K562 (cell line): ENCODE measurements at regions not wholly inside any gene's neighbourhood (a gene's known extent, or its start where the extent isn't known, plus 50 kb on each side); places are given as distances from the start of the nearest gene placed in this dataset.

ENCODE experiments used
- ASH1L ChIP-seq: fragments of 450-650 bp; IDR thresholded peaks from 2 replicates; pipeline ENCODE4 v1.6.1; 2018; ENCODE audit warnings: borderline replicate concordance, mild to moderate bottlenecking, low read depth; ENCODE audit not compliant: partially characterized antibody
- CXXC5 ChIP-seq: fragments of 250-450 bp; sonication (Bioruptor Pico); IDR thresholded peaks from 2 replicates; pipeline ENCODE4 v1.8.0; 2022; ENCODE audit warnings: inconsistent platforms, mild to moderate bottlenecking, moderate library complexity
- ESRRA ChIP-seq: fragments of 450-650 bp; IDR thresholded peaks from 2 replicates; pipeline ENCODE4 v1.6.1; 2014; ENCODE audit warnings: low read depth, mild to moderate bottlenecking, moderate library complexity, borderline replicate concordance
- ILK ChIP-seq: fragments of 450-650 bp; IDR thresholded peaks from 2 replicates; pipeline ENCODE4 v1.6.1; 2016; ENCODE audit warnings: missing genetic modification characterization, low read depth, mild to moderate bottlenecking, missing compliant biosample characterization, moderate library complexity, borderline replicate concordance
- NFRKB ChIP-seq: fragments of 450-650 bp; IDR thresholded peaks from 2 replicates; pipeline ENCODE4 v1.6.1; 2016; ENCODE audit warnings: low read depth
- POLR2A ChIP-seq: fragments of 450-650 bp; conservative IDR thresholded peaks from 2 replicates; pipeline ENCODE4 v1.6.1; 2016
- POLR2G ChIP-seq: fragments of 200-400 bp; formaldehyde crosslinking; IDR thresholded peaks from 2 replicates; pipeline ENCODE4 v1.6.1; 2017; ENCODE audit warnings: low read depth, mild to moderate bottlenecking, antibody characterized with exemption, low read length, moderate library complexity
- POLR3A ChIP-seq: IDR thresholded peaks from 2 replicates; pipeline ENCODE4 v1.6.1; 2011; ENCODE audit warnings: borderline replicate concordance, mild to moderate bottlenecking, moderate library complexity; ENCODE audit not compliant: insufficient read length, insufficient read depth; ENCODE audit errors: extremely low read depth
- RNF2 ChIP-seq: sonication (generic); IDR thresholded peaks from 2 replicates; pipeline ENCODE4 v1.6.1; 2016
- STAG1 ChIP-seq: sonication (generic); formaldehyde crosslinking; IDR thresholded peaks from 2 replicates; pipeline ENCODE4 v1.5.0; 2020; ENCODE audit warnings: missing genetic modification reagents, borderline replicate concordance
- TSC22D4 ChIP-seq: fragments of 450-650 bp; IDR thresholded peaks from 2 replicates; pipeline ENCODE4 v1.6.1; 2016; ENCODE audit warnings: missing genetic modification characterization, missing biosample characterization, control low read depth
- XRCC3 ChIP-seq: fragments of 450-650 bp; IDR thresholded peaks from 2 replicates; pipeline ENCODE4 v1.6.1; 2017; ENCODE audit warnings: mild to moderate bottlenecking, moderate library complexity
- ZFP91 ChIP-seq: sonication (generic); formaldehyde crosslinking; IDR thresholded peaks from 2 replicates; pipeline ENCODE4 v1.8.0; 2022; ENCODE audit warnings: mild to moderate bottlenecking, missing genetic modification reagents

GRCh38 chr18:38025433-38026038 is 459.9 kb upstream of the CELF4 start (continued):
- TF ChIP-seq ZFP91 (CRISPR knock-in tag) (no peak), NFRKB (no peak), STAG1 (CRISPR knock-in tag) (no peak), CXXC5 (no peak), POLR2G (no peak), XRCC3 (no peak), ILK (tag) (no peak), TSC22D4 (tag) (no peak), POLR3A (no peak), ESRRA (no peak), POLR2A (no peak), RNF2 (no peak), ASH1L (no peak)
